HG03354 (cell line): ENCODE measurements at regions not wholly inside any gene's neighbourhood (a gene's known extent, or its start where the extent isn't known, plus 50 kb on each side); places are given as distances from the start of the nearest gene placed in this dataset.
A peak's percentile ranks its signal among the peaks of the same experiment; 100 is the strongest.
"Not testable (repeated sequence)": the region's sequence is repeated elsewhere in the genome, so short reads cannot be mapped to it uniquely, and the experiment has no call there.

Experiments
- ATAC-seq: cut with Tn5 transposase; IDR thresholded peaks from one replicate; pipeline ENCODE4 v1.9.1; 2021; ENCODE audit warnings: mild to moderate bottlenecking; ENCODE audit not compliant: unreplicated experiment, poor library complexity, severe bottlenecking

DNA sequence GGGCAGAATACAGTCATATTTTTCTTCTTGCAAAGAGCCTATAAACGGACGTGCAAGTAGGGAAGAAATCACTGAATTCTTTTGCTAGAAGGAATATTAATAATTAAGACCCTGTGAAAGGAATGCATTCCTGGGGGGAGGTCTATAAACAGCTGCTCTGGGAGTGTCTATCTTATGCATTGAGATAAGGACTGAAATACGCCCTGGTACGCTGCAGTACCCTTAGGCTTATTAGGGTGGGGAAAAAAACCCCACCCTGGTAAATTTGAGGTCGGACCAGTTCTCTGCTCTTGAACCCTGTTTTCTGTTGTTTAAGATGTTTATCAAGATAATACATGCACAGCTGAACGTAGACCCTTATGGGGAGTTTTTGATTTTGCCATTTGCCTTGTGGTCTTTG lies 100.0 kb upstream of the KBTBD8 start:
- no peak for ATAC-seq

DNA sequence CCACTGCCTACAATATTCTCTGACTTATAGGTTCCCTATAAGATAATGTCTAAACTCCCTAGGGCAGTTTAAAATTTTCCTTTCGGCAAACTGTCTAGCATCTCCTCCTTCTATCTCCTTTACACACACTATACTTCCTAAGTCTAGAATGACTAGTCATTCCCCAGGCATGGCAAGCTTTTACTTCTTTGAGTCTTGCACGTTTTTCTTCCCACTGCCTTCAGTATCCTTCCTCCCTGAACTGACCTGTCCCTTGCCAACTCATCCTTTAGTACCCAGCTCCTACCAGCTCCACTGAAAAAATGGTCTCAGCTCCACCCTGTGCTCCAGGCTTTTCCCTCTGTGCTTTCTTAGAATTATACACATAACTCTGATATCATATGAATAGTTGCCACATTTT lies 93.8 kb upstream of the KBTBD8 start:
- no peak for ATAC-seq

DNA sequence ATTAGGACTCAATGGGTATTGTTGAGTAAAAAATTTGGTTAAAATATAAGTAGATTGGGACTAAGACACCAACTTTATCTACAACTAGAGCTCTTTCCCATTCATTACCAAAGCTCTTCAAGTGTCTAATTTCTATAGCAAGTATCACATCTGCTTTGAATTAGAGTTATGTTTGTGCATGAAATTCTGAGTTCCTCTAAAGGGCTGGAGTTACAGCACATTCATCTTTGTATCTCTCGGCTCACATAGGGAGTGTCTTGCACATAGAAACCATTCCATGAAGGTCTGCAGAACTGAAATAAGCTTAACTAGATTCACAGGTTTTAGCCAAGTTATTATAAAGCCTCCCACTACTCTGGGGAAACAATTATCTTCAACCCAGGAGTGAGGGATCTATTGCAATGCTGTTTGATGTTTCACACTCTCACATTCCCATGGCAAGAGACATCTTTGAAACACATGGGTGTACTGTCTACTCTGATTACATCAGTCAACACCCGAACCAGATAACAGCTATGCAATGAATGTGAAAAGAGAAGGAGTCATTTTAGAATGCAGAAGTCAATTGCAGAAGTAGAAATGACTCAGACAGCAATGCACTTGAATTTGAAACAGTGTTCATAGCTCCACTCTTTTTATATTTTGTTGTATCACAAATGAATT lies 93.1 kb upstream of the KBTBD8 start:
- ATAC-seq, result no peak

DNA sequence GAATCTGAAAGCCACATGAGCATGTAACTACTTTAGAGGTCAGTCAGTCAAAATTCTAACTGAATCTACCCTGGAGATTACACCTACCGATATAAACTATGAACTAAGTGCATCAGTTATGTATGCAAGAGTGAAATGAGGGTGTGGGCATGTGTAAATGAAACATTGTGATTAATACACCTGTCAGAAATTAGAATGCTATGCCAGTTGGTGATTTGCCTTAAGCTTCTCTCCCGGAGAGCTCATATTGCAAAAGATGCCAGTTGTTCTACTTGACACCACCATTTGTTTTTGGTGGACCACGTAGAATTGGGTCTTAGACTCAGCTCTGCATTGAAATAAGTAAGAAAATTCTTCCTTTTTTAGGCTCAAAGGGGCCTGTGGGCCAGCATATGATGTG lies 91.0 kb upstream of the KBTBD8 start:
- ATAC-seq, result no peak

DNA sequence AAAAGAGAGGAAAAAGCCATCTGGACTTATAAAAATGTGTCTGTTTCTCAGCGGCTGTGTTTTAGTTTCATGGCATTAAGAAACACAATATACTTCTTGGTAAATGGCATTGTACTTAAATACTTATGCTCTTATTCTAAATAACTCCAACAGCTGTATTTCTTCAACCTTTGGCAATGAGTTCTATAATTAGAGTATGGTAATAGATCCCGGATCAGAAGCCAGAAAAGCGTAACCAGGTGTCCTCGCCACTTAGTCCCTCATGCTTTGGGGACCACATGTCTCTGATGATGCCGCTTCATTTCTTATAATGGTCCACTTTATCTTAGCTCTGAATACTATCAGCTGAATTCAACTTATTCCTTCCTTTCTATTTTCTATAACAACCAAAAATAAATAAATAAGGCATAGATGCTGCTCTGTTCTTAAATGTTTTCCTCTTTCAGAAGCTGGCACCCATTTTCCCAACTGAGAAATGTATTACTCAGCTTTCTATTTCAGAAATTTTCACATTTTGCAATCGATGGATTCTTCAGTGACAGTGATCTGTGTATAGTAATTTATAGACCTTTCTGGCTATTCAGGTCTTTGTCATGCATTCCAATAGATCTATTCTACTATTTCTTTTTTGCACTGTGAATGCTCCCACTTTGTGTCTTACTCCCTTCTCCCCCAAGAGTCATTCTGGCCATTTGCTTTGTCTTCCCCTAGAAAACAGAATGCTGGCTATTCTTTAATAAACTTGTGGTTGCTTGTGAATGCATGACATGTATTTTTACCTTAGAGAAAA lies 87.6 kb upstream of the KBTBD8 start:
- ATAC-seq, result no peak

DNA sequence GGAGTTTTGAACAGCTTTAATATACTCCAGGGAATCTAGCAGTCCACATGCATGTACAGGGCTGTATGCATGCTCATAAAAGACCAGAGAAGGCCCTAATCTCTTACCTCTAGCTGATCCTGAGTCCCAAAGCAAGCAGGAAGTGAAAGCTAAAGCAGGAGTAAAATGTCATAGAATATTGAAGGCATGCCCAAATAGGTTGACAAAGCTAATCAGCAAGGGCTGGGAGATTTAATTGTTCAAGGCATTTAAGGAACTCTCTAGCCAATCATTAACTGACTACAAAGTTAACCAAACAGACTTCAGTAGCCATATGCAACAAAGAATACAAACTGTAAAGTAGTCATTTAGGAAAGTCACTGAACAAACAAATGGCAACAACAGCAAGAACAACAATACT lies 85.8 kb upstream of the KBTBD8 start:
- no peak for ATAC-seq

DNA sequence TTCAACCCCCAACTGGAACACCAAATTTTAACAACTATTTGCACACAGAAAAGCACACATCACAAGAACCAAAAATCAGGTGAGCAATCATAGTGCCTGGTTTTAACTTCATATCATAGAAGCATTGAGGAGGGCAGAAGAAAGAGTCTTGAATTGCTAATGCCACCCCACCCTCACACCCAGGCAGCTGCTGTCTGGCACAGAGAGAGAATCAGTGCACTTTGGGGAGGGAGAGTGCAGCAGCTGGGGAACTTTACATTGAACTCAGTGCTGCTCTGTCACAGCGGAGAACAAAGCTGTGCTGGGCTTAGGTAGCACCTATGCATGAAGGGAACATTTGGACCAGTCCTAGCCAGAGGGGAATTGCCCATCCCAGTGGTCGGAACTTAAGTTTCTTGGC lies 76.0 kb upstream of the KBTBD8 start:
- ATAC-seq, result no peak

DNA sequence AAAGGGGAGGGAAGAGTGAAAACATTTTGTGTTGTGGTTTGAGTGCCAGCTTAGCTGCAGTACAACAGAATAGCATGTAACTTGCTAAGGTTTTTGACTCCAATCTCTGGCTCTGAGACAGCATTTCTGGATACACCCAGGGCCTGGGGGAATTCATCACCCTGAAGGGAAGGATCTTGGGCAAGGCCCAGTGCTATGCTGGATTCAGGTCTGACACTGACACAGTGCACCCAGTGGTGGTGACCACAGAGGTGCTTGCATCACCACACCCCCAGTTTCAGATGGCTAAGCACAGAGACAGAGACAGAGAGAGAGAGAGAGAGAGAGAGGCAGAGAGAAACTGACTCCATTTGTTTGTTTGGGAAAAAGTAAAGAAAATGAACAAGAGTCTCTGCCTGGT lies 74.1 kb upstream of the KBTBD8 start:
- no peak for ATAC-seq

DNA sequence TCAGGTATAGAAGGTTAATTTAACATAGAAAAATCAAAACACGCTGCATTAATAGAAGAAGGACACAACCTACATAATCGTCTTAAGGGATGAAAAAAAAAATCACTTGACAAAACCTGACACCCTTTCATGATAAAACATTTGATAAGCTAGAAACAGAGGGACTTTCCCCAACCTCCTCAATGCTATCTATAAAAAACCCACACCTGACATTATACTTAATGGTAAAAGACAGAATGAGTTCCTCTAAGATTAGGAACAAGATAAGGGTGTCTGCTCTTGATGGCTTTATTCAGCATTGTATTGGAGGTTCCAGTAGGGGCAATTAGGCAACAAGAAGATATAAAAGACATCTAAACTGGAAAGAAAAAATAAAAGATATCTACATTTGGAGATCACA lies 69.9 kb upstream of the KBTBD8 start:
- no peak for ATAC-seq

DNA sequence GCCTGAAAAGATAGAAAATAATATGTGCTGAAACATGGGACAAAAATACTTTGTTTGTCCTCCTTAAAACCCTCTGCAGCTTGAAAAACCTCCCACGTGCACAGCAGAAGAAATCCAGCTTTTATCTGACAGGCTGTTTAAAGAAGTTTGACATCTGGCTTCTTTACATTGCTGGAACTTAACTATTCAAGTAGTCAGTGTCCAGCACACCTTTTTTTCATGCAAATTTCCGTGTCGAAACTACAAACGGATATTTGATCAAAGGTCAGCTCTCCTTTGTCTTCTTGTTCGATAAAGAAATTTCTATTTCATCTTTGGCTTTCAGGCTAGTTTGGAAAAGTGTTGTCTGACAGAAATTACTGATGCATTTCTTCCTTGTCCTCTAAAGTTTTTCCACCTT lies 66.8 kb upstream of the KBTBD8 start:
- ATAC-seq, result no peak

DNA sequence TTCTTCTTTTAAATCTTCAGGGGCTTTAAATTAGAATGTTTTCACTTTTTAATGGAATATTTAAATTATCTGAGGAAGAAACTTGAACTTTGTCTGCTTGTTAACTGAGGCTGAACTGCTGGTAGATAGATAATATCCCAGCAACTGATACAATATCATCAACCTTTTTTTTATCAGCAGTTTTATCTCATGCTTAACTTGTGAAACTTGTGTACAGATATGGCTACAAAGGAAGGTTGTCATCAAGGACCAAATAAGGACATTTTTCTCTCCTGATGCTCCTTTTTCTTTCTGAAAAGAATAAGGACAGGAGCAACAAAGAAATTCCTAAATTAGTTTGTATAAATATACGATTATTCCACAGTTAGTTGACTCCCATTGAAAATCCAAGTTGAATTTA lies 66.4 kb upstream of the KBTBD8 start:
- ATAC-seq, result no peak

DNA sequence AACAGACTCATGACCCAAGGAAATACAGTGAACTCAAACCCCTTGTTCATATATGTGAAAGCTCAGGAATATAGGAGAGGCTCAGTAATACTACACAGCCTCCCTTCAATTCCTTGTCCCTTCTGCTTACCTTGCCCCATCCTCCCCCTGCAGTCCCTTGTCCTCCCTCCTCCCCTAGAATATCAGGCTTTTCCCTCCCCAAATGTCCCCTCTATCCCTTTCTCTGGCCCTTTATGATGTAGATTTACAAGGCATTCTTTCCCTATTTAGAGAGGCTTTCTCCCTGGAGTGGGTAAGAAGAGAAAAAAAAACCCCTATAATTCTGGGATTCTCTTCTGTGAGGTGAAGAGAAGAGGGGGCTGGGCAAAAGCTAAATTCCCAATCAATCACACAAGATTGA lies 64.9 kb upstream of the KBTBD8 start:
- no peak for ATAC-seq

DNA sequence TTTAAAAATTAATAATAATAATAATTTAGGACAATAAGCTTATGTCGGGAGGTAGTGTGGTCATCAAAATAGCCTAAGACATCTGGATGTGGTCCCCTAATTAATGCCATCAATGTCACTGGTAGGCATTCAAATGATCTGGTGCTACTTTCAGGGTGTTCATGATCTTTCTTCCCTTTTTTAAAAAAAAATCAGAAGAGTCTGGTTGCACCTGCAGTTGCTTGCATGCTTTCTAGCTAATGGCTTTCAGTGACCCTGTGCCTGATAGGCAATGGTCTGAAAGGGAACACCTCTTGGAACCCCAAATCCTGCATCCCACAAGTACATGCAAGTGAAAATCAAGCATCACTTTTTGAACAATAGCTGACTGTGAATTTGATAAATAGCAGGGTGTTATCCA lies 64.1 kb upstream of the KBTBD8 start:
- no peak for ATAC-seq

DNA sequence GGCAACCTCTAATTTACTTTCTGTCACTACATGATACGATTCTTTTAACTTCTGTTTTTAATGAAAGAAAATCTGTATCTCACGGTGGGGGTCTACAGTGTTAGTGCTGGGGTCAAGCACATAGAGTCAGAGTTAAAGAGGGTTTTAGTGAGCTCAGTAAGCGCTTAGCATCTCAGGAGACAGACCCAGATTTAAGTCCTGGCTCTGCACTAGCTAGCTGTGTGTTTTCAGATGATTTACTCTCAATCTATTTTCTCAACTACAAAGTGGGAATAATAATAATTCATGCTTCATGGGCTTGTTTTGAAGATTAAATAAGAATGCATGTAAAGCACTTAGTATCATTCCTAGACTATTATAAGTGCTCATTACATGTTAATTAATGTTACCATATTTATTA lies 63.4 kb upstream of the KBTBD8 start:
- no peak for ATAC-seq

DNA sequence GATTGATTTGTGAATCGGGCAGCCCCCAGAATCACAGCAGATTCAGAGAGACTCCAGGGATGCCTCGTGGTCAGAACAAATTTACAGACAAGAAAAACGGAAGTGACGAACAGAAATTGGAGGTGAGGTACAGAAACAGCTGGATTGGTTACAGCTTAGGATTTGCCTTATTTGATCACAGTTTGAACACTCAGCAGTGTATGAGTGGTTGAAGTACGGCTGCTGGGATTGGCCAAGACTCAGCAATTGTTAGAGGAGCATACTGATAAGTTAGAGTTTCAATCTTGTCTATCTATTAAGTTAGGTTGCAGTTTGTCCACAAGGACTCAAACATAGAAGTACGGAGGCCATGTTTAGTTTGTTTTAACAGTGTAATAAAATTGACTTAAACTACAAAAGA lies 61.1 kb upstream of the KBTBD8 start:
- ATAC-seq, result not testable (repeated sequence)

DNA sequence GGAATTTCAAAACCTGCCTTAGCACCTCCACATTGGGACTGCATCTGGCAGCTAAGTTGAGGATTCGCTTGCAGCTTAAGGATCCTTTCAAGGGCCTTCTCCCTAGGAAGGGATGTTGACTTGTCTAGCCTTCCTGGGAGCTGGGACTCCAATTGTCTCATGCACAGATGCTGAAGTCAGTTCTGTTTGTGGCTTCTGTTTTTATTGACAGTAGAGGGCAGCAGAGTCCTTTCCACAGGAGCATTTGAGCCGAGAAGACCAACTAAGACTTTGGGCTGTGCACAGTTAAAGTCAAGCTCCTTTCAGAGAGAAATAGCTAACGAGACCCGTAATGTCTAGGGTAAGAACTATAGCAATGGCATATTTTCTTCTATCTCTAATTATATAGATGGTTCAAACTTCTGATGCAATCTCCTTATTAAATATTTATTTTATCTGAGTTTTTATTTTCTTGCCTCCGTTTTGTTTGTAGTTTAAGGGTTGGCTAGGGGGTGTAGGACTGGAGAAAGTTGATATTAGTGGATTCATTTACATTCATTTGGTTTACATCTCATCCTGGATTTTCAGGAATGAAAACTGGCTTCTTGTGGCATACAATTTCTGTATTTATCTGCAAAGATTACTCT lies 59.7 kb upstream of the KBTBD8 start:
- ATAC-seq, result peak; percentile 91

DNA sequence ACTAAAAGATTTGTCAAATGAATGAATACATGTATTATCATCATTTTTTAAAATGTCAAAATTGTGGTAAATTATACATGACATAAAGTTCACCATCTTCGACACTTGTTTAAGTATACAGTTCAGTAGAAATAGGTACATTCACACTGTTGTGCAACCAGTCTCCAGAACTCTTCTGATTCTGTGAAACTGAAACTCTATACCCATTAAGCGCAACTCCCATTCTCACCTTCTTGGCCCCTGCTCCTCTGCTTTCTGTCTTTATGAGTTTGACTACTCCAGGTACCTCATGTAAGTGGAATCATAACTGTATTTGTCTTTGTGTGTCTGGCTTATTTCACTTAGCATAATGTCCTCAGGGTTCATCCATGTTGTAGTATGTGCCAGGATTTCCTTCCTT lies 50.1 kb upstream of the KBTBD8 start:
- no peak for ATAC-seq
